Iris pigment epithelial cell (primary cell): ENCODE measurements at regions not wholly inside any gene's neighbourhood (a gene's known extent, or its start where the extent isn't known, plus 50 kb on each side); places are given as distances from the start of the nearest gene placed in this dataset.
"Not testable (repeated sequence)": the region's sequence is repeated elsewhere in the genome, so short reads cannot be mapped to it uniquely, and the experiment has no call there.

ENCODE experiments used
- DNase-seq: peaks from one replicate; pipeline ENCODE4 v3.0.0-alpha.2; 2011; ENCODE audit warnings: low read depth

- DNase-seq: peak; percentile 52
Measured at GRCh38 chr3:105979961-105980360, 111.1 kb upstream of the CBLB start.

GRCh38 chr3:105982207-105982606 lies 113.4 kb upstream of the CBLB start:
- no peak for DNase-seq

DNA sequence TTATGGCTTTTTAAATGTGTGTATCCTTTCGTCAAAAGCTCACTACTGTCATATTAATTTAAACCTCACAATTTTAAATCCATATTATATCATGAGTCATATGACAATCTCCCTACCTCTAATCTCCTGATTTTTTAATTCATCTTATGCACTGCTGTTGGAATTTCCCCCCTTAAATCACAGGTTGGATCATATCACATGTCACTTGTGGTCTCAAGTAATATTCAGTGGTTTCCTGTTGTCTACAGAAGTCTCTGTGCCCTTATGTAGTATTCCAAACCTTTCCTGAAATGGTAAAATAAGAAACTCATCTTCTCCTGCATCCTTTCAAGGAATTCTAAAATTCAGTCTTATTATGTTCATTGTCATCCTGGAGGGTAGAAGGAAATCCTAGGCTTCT lies 116.0 kb upstream of the CBLB start:
- DNase-seq: peak; percentile 52

DNA sequence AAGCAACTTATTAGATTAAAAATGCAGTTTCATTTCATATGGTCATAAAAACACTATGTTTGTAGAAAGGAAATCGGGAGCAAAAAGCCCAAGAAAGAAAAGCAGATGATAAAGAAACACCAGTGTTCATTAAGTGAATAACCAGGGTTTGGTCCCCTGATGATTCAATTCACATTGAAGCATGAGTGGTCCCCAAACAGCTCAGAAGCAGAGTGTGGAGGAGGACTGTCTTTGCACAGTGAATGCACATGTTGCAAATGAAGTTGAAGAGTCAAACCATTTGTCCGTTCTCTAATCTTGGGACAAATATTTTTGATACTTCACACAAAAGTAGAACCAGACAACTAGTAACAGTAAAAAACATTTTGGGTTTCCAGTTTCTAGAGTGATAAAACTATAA lies 117.5 kb upstream of the CBLB start:
- not testable (repeated sequence) for DNase-seq

- DNase-seq: no peak
Measured at GRCh38 chr3:105987809-105988208, 119.0 kb upstream of the CBLB start.

DNA sequence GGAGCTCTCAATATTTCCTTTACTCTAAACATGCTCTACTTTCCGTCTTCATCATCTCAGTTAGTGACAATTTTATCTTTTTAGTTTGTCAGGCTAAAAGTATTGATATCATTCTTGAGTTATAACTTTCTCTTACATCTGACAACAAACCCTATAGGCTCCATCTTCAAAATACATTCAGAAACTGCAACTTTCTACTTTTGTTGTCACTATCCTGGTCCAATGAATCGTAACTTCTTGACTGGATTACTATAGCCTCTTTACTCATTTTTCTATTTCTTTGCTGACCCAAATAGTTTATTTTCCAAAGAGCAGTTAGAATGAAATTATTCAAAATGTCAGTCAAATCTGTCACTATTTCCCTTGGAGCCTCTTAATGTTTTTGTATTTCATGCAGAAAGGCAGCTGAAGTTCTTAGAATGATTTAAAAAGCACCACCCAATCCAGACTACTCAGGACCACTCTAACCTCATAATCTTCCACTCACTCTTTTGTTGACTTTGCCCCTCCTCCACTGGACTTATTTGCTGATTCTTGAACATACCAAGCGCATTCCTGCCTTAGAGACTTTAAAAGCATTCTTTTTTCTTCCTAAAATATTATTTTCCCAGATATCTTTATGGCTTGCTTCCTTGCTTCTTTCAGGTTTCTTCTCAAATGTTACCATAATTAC lies 119.9 kb upstream of the CBLB start:
- DNase-seq: no peak

DNA sequence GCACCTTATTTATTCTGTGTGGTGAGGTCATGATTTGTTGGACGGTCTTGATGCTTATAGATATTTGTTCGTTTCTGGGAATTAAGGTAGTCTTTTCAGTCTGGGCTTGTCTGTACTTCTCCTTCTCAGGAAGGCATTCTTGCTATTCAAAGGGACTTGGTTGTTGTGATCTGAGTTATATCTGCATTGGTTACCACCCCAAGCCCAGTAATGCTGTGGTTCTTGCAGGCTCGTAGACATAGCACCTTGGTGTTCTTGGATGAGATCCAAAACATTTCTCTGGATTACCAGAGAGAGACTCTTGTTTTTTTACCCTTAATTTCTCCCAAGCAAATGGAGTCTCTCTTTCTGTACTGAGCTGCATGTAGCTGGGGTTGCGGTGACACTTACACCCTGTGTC lies 128.0 kb upstream of the CBLB start:
- DNase-seq: peak; percentile 61

DNA sequence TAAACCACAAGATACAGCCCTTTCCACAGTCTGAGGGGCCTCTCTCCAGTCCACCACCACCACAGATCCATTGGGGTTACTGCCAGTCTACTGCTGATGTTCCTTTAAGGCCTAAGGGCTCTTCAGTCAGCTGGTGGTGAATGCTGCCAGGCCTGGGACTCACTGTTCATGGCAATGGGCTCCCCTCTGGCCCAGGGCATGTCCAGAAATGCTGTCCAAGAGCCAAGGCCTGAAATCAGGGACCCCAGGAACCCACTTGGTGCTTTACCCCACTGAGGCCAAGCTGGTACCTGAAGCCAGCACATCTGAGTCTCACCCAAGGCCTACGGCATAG lies 128.6 kb upstream of the CBLB start:
- DNase-seq: no peak

DNA sequence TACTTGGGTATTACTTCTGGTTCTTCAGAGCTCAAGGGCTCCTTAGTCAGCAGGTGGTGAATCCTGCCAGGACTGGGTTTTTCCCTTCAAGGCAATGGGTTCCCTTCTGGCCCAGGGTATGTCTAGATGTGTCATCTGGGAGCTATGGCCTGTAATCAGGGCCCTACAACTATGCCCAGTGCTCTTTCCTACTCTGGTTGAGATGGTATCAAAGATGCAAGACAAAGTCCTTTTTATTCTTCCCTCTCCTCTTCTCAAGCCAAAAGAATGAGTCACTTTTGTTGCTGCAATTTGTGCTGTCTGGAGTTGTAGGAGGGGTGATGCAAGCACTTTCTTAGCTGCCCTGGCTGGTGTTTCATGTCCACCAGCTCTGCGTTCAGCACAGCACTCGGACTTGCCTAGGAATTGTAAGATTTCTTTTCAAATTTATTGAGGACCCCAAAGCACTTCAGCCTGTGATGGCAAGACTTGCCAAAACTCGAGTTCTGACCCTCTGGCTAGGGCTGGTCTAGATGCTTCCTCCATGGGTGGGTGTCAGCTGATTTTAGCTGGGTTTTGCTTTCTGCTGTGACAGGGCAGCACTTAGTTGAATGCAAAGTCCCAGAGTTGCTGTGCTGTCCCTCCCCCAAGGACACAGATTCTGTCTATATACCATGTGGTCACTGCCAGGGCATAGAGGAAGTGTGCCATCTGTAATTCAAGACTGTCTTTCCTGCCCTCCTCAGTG lies 129.2 kb upstream of the CBLB start:
- peak; percentile 98 for DNase-seq

GRCh38 chr3:105999856-106000255 lies 131.0 kb upstream of the CBLB start:
- no peak for DNase-seq

GRCh38 chr3:106001923-106002322 lies 133.1 kb upstream of the CBLB start:
- DNase-seq: no peak

DNA sequence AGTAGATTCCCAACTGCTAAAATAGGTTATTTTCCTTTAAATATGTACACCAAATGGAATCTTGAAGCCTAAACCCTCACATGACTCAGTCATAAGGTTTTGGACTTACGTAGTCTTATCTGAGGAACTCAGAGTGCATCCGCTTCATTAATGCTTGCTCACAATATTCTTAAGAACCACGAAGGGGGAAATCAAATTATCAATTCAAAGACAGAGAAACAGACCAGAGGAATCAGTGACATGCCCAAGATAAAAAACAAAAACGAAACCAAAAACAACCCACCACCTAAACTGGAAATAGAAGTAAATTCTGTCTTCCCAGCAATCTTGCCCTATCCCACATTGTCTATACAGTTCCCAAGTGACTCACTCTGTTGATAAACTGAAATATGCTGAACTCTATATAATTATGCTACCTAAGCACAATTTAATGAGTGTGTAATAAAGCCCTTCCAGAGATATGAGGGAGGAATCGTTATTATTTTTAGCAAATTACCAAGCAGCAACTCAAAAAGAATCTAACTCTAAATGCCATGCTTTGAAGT lies 135.4 kb upstream of the CBLB start:
- peak; percentile 93 for DNase-seq

- no peak for DNase-seq
Measured at GRCh38 chr3:106004826-106005225, 136.0 kb upstream of the CBLB start.

DNA sequence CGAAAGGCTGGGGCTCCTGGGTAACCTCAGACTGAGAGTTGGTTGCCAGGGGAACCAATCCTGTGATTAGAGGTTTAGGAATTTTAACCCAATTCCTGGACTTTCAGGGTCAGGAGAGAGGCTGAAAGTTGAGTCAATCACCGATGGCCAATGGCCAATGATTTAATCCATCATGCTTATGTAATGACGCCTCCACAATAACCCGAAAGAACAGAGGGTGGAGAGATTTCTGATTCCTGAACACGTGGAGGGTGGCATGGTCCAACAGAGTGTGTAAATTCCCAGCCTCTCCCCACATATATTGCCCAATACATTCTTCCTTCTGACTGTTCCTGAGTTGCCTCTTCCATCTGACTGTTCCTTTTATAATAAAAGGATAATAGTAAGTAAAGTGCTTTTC lies 137.2 kb upstream of the CBLB start:
- peak; percentile 95 for DNase-seq

GRCh38 chr3:106006571-106006970 lies 137.8 kb upstream of the CBLB start:
- DNase-seq: no peak

GRCh38 chr3:106007512-106007911 lies 138.7 kb upstream of the CBLB start:
- no peak for DNase-seq

DNA sequence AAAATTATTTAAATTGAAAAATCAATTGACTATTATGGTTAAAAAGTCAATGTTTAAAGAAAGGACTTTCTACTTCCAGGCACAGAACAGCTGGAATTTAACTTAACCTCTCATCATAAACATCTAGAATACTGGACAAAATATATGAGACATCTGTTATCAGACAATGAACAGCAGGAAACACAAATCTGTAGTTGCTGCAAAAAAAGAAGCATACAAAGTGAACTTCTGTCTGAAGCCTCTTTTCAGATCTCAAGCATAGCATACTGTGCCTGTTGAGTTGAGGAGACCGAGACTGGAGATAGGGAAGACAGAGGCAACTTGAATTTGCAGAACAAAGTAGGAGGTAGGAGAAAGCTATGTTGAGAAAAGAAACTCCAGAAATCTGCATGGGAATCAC lies 140.0 kb upstream of the CBLB start:
- no peak for DNase-seq

GRCh38 chr3:106010829-106011228 lies 142.0 kb upstream of the CBLB start:
- DNase-seq: no peak

DNA sequence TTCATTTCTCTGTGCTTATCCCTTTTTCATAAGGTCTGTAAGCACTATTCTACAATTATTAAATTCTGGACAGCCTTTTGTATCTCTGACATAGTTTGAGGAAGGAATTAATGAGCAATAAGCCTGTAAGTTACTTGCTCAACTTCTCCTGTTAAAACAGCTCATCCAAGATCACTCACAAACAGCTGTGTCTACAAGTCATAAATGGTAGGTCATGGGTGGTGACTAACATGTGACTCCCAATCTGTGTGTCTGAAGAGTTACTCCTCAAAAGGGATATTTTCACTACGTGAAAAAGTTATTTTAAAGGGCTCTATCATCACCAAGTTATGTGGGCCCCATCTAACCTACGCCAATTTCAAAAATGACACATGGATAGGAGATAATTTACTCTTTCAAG lies 145.2 kb upstream of the CBLB start:
- peak; percentile 91 for DNase-seq

DNA sequence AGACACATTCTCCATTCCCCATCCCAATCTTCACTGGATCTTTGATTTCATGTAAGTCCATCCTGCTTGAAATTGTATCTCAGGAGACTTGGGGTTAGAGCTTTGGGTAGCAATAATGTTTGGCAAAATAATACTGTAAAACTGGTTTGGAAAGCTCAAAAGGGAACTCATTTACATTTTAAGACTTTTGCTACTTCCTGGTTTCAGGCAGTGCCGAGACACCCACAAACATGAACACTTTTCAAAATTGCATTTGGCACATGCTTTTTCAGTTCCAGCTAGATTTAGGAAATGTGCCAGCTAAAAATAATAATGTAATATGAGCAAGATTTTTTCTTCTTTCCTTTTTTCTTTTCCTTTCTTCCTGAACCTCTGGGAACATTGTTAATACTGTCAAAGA lies 145.7 kb upstream of the CBLB start:
- DNase-seq: no peak

- no peak for DNase-seq
Measured at GRCh38 chr3:106014971-106015370, 146.2 kb upstream of the CBLB start.

GRCh38 chr3:106018102-106018501 lies 149.3 kb upstream of the CBLB start:
- peak; percentile 39 for DNase-seq

GRCh38 chr3:106018929-106019550 lies 150.2 kb upstream of the CBLB start:
- DNase-seq: no peak
